Natural killer cell treated with Interleukin-12 subunit alpha and Interleukin-12 subunit beta and Interleukin-15 and Interleukin-18, amount 100 ng/mL, for 72 hours (primary cell): ENCODE measurements at regions not wholly inside any gene's neighbourhood (a gene's known extent, or its start where the extent isn't known, plus 50 kb on each side); places are given as distances from the start of the nearest gene placed in this dataset.

Experiments used
- ATAC-seq, 2 donors: fragments of 150-1000 bp; cut with Tn5 transposase in 1 of 2; sonication (Bioruptor Pico), chemical (Tn5 transposase) in 1 of 2; 2 replicates each; pipeline ENCODE4 v1.10.0; 2021
- DNase-seq: peaks from one replicate; pipeline ENCODE4 v3.0.0; 2022; ENCODE audit warnings: low spot score
- H3K27ac Mint-ChIP-seq, 2 donors: 1 replicate in 1 of 2; 2 replicates in 1 of 2; pipeline ENCODE4 v1.8.0; 2022; ENCODE audit warnings: mixed read lengths in 2 of 2, mild to moderate bottlenecking in 1 of 2, moderate library complexity in 1 of 2
- H3K27me3 Mint-ChIP-seq, 2 donors: 1 replicate in 1 of 2; 2 replicates in 1 of 2; pipeline ENCODE4 v1.8.0; 2022; ENCODE audit warnings: mixed read lengths in 2 of 2
- H3K36me3 Mint-ChIP-seq: one replicate; pipeline ENCODE4 v1.8.0; 2022; ENCODE audit warnings: mixed read lengths
- H3K4me1 Mint-ChIP-seq, 2 donors: 1 replicate in 1 of 2; 2 replicates in 1 of 2; pipeline ENCODE4 v1.8.0; 2022; ENCODE audit warnings: low read depth in 2 of 2, mixed read lengths in 2 of 2, mild to moderate bottlenecking in 1 of 2
- H3K4me3 Mint-ChIP-seq: one replicate; pipeline ENCODE4 v1.8.0; 2022; ENCODE audit warnings: mixed read lengths
- H3K9me3 Mint-ChIP-seq: 2 replicates; pipeline ENCODE4 v1.8.0; 2022; ENCODE audit warnings: mixed read lengths

DNA sequence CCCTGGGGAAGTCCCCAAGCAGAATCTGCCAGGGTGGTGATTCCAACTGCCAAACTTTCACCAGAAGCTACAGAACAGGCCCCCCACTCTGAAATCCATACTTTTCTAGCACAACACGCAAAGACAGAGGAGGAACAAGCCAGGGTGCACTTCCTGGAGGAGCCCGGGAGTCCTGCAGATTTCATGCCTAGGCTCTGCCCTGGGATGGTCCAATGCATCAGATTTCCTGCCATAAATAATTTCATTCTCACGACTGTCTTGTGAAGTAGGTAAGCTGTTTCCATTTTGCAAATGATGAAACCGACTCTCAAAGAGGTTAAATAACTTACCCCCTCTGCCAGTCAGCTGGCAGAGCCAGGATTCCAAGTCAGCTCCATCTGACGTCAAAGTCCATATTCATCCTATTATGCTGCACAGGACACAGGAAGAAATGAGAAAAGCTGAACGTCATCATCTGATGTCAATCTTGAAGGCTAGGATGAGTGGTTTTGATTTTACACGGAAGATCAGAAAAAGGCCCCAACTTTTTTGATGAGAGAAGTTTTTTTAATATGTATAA lies 134.8 kb upstream of the IGF1R start:
- Mint-ChIP-seq H3K36me3 (no peaks in the 10 kb centered on the region), H3K9me3 (no peaks in the 10 kb centered on the region), H3K27me3 (peaks cover 11 to 13% of the 10 kb centered on the region in 2 donors), H3K27ac (no peak overlapping the region), H3K4me1 (no peaks in the 10 kb centered on the region), H3K4me3 (no peak overlapping the region)
- no peak for ATAC-seq
- no peak for DNase-seq

DNA sequence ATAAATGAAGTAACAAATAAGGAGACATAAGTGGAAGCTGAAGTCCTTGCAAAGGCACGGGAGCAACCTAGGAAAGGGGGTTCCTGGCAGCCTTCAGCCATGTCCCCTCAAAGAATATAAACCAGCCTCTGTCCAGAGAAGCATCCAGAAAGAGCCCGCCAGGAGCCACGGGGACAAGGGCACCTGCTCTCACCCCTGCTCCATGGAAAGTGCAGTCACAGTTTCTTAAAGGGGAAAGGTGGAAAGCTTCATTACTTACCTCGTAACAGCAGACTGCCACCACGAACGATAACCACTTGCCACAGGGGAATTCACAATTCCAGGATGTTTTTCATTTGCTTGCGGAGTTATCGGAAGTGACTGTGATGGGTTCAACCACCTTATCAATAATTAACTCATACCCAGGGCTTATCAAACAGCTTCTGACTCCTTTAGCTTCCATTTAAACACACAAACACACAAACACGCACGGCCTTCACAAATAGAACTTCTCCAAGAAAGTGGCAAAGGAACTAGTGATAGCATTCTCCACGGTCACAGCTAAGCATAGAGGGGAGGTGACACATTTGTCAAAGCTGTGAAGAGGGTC lies 134.2 kb upstream of the IGF1R start:
- Mint-ChIP-seq H3K9me3 (no peaks in the 10 kb centered on the region), H3K27ac (no peak overlapping the region), H3K4me3 (no peak overlapping the region), H3K27me3 (peaks cover 8 to 12% of the 10 kb centered on the region in 2 donors), H3K36me3 (no peaks in the 10 kb centered on the region), H3K4me1 (peaks cover 3 to 4% of the 10 kb centered on the region in 2 donors)
- DNase-seq = no peak
- no peak for ATAC-seq

DNA sequence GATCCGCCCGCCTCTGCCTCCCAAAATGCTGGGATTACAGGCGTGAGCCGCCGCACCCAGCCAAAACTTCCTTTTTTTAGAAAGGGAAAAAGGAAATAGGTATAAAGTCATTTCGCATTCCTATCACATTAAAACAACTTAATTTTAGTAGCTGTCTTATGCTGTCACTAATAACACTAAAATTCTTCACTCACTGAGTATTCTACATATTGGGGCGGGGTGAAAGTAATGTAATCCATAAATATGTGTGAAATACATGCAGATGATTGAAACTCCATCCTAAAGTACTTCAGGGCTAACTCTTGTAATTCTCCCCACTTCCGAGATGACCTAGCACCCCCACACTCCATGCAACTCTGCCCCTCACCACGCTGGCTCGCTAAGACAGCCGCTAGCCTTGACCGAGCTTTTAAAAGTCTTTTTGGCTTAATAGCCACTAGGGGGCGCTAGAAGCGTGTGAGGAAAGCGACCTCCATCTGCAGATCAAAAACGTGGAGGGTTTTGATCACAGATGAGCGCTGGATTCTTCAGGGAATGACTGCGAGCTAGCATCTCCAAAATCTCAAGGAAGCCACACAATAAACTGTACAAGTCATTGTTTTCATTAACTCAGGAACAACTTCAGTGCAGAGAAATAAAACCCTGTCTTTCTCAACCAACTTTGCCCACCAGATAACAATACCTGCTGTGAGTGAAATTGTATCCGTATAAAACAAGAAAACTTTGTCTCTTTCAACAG lies 129.3 kb upstream of the IGF1R start:
- DNase-seq (no peak), ATAC-seq (peak; percentile 54 to 67)
- peaks cover 0 to 7% of the 10 kb centered on the region in 2 donors for H3K27me3 Mint-ChIP-seq
- no peak overlapping the region for H3K27ac Mint-ChIP-seq
- H3K9me3 Mint-ChIP-seq = no peaks in the 10 kb centered on the region
- no peak overlapping the region for H3K4me3 Mint-ChIP-seq
- peaks cover 4 to 6% of the 10 kb centered on the region in 2 donors for H3K4me1 Mint-ChIP-seq
- H3K36me3 Mint-ChIP-seq = no peaks in the 10 kb centered on the region

DNA sequence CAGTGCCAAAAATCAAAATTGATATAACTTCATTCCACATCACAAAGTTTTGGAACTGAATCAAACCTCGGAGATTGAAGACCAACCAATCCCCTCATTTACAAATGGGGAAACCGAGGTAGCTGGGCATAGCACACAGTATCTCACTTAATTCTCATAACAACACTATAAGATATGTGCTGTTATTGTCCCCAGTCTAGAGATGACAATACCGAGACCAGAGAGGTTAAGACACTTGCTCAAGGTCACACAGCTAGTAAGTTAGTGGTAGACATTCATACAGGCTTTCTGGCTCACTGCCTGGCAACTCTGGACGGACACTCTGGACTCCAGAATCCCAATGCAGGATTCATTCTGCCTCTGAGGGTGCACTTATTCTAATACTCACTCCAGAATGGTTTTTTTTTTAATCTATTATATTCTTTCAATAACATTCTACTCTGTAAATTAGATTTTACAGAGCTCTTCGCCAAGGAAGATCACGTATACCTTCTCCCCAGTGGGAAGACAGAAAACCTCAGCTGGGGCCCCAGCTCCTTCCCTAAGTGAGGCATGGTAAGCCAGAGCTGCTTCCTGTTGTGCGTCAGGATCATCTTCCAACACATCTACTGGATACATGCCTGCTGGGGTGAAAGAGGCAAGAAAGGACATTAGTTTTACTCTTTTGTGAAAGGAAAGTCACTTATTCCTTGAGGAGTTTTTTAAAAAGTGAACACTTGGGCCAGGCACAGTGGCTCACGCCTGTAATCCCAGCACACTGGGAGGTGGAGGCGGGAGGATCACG lies 128.4 kb upstream of the IGF1R start:
- H3K9me3 Mint-ChIP-seq = no peaks in the 10 kb centered on the region
- H3K27me3 Mint-ChIP-seq = peaks cover 0 to 4% of the 10 kb centered on the region in 2 donors
- H3K27ac Mint-ChIP-seq = no peak overlapping the region

DNA sequence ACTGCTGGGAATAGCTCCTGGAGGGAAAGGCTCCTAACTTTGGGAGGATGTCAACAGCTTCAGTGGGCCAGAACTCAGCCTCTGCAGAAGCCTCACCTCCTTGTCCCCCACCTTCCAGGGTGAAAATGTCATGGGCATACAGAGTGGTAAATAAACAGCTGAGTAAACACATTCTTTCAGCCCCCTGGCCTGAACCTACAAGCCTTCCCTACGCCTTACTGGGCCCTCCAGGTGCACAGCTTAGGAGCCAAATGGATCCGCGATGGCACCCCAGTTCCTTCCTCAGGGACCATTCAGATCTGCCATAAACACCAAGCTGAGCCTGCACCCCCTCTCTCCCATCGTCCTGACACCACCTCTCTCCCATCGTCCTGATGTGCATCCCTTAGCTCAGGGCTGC lies 126.2 kb upstream of the IGF1R start:
- H3K4me1 Mint-ChIP-seq = peaks cover 4 to 6% of the 10 kb centered on the region in 2 donors
- H3K9me3 Mint-ChIP-seq = no peaks in the 10 kb centered on the region
- no peaks in the 10 kb centered on the region for H3K36me3 Mint-ChIP-seq
- DNase-seq = no peak
- peaks cover 0 to 4% of the 10 kb centered on the region in 2 donors for H3K27me3 Mint-ChIP-seq
- H3K27ac Mint-ChIP-seq = no peak overlapping the region
- H3K4me3 Mint-ChIP-seq = no peak overlapping the region
- ATAC-seq = no peak

More for the DNA sequence above, 128.4 kb upstream of the IGF1R start:
- Mint-ChIP-seq H3K36me3 (no peaks in the 10 kb centered on the region), H3K4me3 (no peak overlapping the region), H3K4me1 (peaks cover 4 to 6% of the 10 kb centered on the region in 2 donors)
- ATAC-seq (no peak), DNase-seq (no peak)

DNA sequence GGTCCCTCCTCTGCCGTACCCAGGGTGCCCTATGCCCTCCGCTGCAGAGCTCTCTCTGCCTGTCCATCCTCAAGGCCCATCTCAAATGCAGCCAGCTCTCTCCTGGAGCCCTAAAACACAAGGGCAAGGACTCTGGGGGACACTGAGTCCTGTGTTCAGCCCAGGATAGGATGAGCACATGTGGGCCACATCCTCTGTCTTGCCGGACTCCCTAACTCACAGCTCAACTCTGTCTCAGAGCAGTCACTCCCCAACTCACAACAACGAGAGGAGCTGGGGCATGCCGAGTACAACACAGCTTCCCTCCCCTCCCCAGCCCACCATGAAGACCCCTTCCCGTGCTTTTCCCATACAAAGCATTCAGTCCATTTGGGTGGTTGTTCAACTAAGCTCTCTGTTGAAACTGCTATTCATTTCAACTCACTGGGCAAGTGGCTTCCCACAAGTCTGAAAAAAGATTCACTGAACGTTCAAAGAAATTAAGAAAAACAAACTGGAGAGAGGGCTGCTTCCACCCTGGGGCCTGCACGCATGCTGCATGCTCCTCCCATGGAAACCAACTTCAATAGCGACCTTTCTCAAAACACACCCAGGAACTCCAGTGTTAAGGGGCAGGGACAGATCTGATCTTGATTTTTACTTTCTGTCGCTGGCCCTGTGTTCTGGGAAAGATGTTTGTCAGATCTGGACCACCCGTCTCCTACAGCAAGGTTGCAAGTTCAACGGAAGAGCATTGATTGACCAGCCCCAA lies 124.3 kb upstream of the IGF1R start:
- Mint-ChIP-seq H3K4me1 (peaks cover 2 to 3% of the 10 kb centered on the region in 2 donors), H3K36me3 (no peaks in the 10 kb centered on the region), H3K27ac (no peak overlapping the region), H3K9me3 (no peaks in the 10 kb centered on the region), H3K27me3 (peaks cover 6 to 9% of the 10 kb centered on the region in 2 donors), H3K4me3 (no peak overlapping the region)
- no peak for ATAC-seq
- no peak for DNase-seq

DNA sequence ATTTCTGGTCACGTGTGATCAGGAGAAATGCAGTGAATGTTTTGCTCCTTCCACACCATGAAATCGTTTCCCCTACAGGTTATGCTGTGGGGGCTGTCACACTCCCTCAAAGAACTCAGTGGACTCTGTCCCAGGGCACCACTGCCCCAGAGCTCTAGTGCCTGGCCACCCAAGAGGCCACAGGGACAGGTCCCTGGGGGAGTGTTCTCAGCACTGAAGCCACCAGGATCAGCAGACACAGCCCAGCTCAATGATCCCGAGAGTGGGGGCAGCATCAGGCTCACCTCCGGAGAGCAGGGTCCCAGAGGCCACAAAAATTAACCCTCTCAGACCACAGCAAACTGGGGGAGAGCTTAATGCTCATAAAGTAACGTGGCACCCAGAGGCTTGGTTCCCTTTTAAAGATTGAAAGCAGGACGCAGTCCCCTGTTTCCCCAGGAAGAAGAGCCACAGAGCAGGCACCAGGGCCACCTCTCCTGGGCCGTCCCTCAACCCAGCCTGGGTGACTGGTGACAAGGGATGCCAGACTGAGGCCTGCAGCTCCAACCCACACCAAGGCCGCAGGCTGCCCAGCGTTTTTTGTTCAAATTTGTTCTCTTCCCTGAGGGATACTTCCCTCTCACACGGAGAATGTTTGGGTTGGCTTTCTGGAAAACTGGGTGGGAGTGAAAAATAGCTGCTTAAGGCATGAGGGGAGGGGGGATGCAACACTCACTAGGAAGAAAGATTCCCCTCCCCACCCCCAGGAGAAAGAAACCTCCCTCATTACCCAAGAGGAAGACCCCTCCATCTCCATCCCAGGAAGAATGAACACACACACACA lies 123.3 kb upstream of the IGF1R start:
- Mint-ChIP-seq H3K27me3 (peaks cover 9% of the 10 kb centered on the region in 2 donors), H3K4me3 (no peak overlapping the region), H3K4me1 (no peaks in the 10 kb centered on the region), H3K9me3 (no peaks in the 10 kb centered on the region), H3K36me3 (no peaks in the 10 kb centered on the region), H3K27ac (no peak overlapping the region)
- no peak for DNase-seq
- no peak for ATAC-seq

DNA sequence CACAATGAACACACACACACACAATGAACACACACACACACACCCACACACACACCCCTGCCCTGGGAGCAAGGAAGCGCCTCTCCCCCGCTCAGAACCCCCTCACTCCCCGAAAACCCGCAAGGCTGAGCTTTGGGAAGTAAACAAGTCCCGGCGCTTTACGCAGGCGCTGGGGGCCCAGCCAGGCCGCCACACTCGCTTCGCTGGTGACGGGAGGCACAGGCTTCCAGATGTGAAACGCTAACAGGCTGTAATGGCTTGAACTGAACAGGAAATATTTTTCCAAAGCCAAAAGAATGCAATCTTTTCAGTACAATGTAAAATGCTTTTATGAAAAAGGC lies 122.7 kb upstream of the IGF1R start:
- no peaks in the 10 kb centered on the region for H3K36me3 Mint-ChIP-seq
- H3K9me3 Mint-ChIP-seq = no peaks in the 10 kb centered on the region
- H3K4me1 Mint-ChIP-seq = no peaks in the 10 kb centered on the region
- peaks cover 9 to 10% of the 10 kb centered on the region in 2 donors for H3K27me3 Mint-ChIP-seq
- no peak overlapping the region for H3K27ac Mint-ChIP-seq
- H3K4me3 Mint-ChIP-seq = no peak overlapping the region
- DNase-seq (no peak), ATAC-seq (no peak)

DNA sequence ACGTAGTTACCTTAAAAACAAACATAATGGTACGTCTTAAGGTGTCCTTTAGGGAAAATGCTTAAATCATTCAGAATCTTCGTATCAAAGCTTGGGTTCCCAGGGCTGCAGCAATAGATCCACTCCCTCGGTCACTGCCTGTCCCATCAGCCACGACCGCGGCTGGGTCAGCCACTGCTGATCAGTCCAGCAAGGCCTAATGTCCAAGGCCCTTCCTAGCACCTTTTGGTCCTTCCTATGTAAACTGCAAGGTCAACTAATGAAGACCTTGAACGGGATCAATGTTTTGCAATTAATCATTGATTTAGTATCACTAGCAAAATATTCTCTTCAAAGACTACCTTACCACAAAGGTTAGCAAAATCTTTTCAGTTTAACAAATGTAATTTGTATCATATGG lies 122.2 kb upstream of the IGF1R start:
- Mint-ChIP-seq H3K9me3 (no peaks in the 10 kb centered on the region), H3K36me3 (no peaks in the 10 kb centered on the region), H3K27ac (no peak overlapping the region), H3K4me3 (no peak overlapping the region), H3K4me1 (no peaks in the 10 kb centered on the region), H3K27me3 (peaks cover 13 to 14% of the 10 kb centered on the region in 2 donors)
- ATAC-seq (no peak), DNase-seq (no peak)

DNA sequence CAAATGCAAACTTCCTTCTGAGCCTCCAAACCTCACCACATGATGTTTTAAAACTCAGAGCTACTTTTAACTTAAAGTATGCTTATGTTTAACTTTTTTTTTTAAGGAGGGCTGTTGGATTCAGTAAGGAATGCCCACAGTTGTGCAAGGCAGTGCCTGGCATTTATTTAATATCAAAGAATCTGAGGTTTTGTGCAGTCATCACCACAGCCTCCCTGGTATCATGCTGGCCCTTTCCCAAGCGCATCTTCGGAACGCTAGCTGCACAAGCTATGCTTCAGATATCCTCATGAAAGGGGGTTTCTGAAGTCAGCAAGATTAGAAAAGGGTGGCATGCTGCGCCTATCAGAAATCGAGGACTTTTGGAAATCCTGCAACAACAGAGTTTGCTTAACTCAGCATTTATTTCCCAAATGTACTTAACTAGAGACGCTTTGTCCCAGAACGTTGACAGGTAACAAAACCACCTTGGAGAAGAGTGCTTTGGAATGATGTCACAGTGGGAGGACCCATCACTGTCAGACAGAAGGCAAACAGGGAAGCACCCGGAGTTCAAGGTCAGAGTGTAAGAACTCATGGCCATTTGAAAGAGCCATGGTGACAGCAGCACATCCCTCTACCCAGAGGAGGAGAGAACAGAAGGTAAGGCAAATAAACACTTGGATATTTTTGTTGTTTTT lies 120.2 kb upstream of the IGF1R start:
- Mint-ChIP-seq H3K4me1 (no peaks in the 10 kb centered on the region), H3K9me3 (no peaks in the 10 kb centered on the region), H3K27me3 (peaks cover 24 to 30% of the 10 kb centered on the region in 2 donors), H3K27ac (no peak overlapping the region), H3K36me3 (no peaks in the 10 kb centered on the region), H3K4me3 (no peak overlapping the region)
- DNase-seq (no peak), ATAC-seq (no peak)

DNA sequence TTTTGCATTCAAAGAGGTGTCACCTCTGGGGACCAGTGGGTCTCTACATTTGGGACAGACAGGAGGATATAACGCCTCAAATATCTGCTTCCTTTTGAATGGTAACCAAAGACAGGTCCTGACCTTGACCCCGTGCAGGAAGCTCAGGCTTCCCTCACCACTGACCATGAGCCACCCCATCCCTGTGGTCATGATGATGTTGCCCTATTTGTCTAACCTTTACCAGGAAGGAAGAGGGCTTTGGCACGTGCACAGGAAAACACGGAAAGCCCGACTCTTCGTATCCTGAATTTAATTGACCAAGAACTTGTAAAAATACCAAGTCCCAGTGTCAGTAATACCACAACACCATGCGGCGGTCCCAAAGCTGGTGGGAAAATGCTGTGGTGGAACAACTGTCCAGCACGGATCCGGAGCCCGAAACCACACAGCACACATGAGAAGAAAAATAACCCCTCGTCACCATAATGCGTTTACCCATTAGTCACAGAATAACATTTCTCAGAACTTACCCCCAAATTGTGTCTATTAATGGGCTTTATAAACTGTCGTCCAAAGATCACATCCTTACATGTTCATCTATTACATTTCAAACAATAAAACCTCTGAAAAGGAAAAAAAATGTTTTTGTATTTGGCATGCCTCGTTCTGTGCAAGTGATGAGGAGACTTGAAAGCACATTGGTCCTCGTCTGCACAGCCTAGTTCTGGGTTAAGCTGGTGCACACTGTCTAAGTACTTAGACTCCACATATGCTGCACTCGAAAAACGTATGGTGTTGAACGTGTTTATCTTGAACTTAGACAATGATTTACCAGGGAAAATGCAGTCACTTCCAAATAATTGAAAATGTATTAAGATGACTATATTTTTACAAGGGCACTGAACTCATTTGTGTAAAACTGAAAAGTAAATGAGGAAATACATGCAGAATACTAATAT lies 118.9 kb upstream of the IGF1R start:
- Mint-ChIP-seq H3K4me3 (no peak overlapping the region), H3K36me3 (no peaks in the 10 kb centered on the region), H3K9me3 (no peaks in the 10 kb centered on the region), H3K27me3 (peaks cover 33 to 42% of the 10 kb centered on the region in 2 donors), H3K4me1 (no peaks in the 10 kb centered on the region), H3K27ac (no peak overlapping the region)
- ATAC-seq (no peak), DNase-seq (no peak)

DNA sequence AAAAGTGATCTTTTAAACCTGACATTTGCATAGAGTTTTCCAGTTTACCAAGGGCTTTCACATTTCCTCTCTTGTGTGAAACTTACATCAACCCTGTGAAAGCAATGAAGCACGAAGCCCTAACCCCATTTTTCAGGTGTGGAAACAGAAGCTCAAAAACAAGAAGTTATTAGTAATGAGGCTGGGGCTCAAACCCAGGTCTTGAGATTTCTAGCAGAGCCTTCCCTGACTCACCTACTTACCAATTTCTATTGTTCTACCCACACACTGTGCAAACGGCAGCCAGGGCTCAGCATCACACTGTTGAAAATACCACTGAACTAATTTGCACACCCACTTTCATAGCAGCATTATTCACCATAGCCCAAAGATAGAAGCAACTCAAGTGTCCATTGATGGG lies 117.8 kb upstream of the IGF1R start:
- H3K4me3 Mint-ChIP-seq = no peak overlapping the region
- DNase-seq (no peak), ATAC-seq (no peak)
- H3K27me3 Mint-ChIP-seq = peaks cover 35 to 44% of the 10 kb centered on the region in 2 donors
- no peaks in the 10 kb centered on the region for H3K36me3 Mint-ChIP-seq
- no peaks in the 10 kb centered on the region for H3K4me1 Mint-ChIP-seq
- H3K9me3 Mint-ChIP-seq = no peaks in the 10 kb centered on the region
- H3K27ac Mint-ChIP-seq = no peak overlapping the region
